AG20443 (cell line): ENCODE measurements at regions not wholly inside any gene's neighbourhood (a gene's known extent, or its start where the extent isn't known, plus 50 kb on each side); places are given as distances from the start of the nearest gene placed in this dataset.

Experiments used
- DNase-seq: peaks from one replicate; pipeline ENCODE4 v3.0.0; 2012; ENCODE audit warnings: low spot score, mixed read lengths

- no peak for DNase-seq
Measured at GRCh38 chr4:166363198-166363597, 490.2 kb downstream of the TLL1 start.

- no peak for DNase-seq
Measured at GRCh38 chr4:166366012-166366411, 493.0 kb downstream of the TLL1 start.

- no peak for DNase-seq
Measured at GRCh38 chr4:166377578-166377977, 504.5 kb downstream of the TLL1 start.

- DNase-seq = no peak
Measured at GRCh38 chr4:166386491-166387360, 513.7 kb downstream of the TLL1 start.

- no peak for DNase-seq
Measured at GRCh38 chr4:166391501-166391900, 518.5 kb downstream of the TLL1 start.

GRCh38 chr4:166399021-166399420 lies 526.0 kb downstream of the TLL1 start:
- no peak for DNase-seq

GRCh38 chr4:166400270-166400894 lies 527.3 kb downstream of the TLL1 start:
- DNase-seq = no peak

- no peak for DNase-seq
Measured at GRCh38 chr4:166413356-166413755, 540.3 kb downstream of the TLL1 start.

GRCh38 chr4:166414431-166414830 lies 541.4 kb downstream of the TLL1 start:
- DNase-seq = no peak

GRCh38 chr4:166415749-166416148 lies 542.7 kb downstream of the TLL1 start:
- no peak for DNase-seq

- no peak for DNase-seq
Measured at GRCh38 chr4:166421556-166422156, 548.6 kb downstream of the TLL1 start.

- DNase-seq = peak; percentile 12
Measured at GRCh38 chr4:166422475-166422874, 549.4 kb downstream of the TLL1 start.

- no peak for DNase-seq
Measured at GRCh38 chr4:166426300-166426863, 553.3 kb downstream of the TLL1 start.

- DNase-seq = no peak
Measured at GRCh38 chr4:166432125-166432524, 559.1 kb downstream of the TLL1 start.

GRCh38 chr4:166432842-166433241 lies 559.8 kb downstream of the TLL1 start:
- DNase-seq = no peak

- DNase-seq = no peak
Measured at GRCh38 chr4:166435449-166435848, 562.4 kb downstream of the TLL1 start.

GRCh38 chr4:166458756-166459155 lies 585.7 kb downstream of the TLL1 start:
- DNase-seq = no peak

GRCh38 chr4:166459621-166460020 lies 586.6 kb downstream of the TLL1 start:
- DNase-seq = no peak

GRCh38 chr4:166460769-166461550 lies 587.9 kb downstream of the TLL1 start:
- no peak for DNase-seq

- DNase-seq = no peak
Measured at GRCh38 chr4:166481055-166481454, 608.0 kb downstream of the TLL1 start.

GRCh38 chr4:166481739-166482138 lies 608.7 kb downstream of the TLL1 start:
- DNase-seq = no peak

GRCh38 chr4:166482758-166483157 lies 609.7 kb downstream of the TLL1 start:
- DNase-seq = no peak
